GM12801 (cell line): ENCODE measurements at regions not wholly inside any gene's neighbourhood (a gene's known extent, or its start where the extent isn't known, plus 50 kb on each side); places are given as distances from the start of the nearest gene placed in this dataset.

Experiments used
- TF ChIP-seq, protein P1 (sequence below): IDR thresholded peaks from one replicate; pipeline ENCODE4 v1.5.1; 2011; ENCODE audit warnings: control low read depth; ENCODE audit not compliant: insufficient read length; ENCODE audit errors: extremely low read depth

DNA sequence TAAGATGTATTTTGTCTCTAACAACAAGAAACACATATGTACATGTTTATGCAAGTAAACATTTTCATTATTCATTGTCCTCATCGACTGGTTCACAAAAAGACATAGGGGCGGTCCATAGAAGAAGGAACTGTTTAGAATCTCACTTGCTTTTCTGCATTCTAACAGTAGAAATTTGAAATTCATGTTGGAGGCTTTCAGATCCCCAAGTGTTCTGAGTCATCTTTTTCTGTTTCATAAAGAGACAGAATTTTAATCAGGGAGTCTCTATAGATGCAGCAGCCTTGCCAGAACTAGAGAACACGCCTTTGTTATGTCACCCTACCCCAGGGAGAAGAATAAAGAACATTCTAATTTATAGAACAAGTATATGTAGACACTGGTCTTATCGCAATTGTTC lies 324.3 kb downstream of the GABRG2 start:
- TF ChIP-seq, protein P1, sequence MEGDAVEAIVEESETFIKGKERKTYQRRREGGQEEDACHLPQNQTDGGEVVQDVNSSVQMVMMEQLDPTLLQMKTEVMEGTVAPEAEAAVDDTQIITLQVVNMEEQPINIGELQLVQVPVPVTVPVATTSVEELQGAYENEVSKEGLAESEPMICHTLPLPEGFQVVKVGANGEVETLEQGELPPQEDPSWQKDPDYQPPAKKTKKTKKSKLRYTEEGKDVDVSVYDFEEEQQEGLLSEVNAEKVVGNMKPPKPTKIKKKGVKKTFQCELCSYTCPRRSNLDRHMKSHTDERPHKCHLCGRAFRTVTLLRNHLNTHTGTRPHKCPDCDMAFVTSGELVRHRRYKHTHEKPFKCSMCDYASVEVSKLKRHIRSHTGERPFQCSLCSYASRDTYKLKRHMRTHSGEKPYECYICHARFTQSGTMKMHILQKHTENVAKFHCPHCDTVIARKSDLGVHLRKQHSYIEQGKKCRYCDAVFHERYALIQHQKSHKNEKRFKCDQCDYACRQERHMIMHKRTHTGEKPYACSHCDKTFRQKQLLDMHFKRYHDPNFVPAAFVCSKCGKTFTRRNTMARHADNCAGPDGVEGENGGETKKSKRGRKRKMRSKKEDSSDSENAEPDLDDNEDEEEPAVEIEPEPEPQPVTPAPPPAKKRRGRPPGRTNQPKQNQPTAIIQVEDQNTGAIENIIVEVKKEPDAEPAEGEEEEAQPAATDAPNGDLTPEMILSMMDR, result no peak

DNA sequence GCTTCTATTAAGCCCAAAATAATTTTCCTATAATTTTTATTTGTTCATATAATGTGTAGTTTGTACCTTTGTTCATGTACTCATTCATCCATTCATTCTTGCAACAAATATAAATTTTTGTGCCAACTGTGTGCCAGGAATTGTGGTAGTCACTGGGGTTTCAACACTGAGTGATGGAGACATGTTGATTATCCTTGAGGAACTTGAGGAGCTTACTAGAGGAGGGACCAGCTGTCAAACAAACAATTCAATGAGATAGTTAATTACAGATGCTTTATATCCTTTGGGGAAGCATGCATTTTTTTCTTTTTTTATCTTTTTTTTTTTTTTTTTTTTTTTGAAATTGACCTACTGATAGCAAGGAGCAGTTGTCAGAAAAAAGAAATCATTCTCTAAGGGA lies 324.8 kb downstream of the GABRG2 start:
- TF ChIP-seq, protein P1, result no peak

DNA sequence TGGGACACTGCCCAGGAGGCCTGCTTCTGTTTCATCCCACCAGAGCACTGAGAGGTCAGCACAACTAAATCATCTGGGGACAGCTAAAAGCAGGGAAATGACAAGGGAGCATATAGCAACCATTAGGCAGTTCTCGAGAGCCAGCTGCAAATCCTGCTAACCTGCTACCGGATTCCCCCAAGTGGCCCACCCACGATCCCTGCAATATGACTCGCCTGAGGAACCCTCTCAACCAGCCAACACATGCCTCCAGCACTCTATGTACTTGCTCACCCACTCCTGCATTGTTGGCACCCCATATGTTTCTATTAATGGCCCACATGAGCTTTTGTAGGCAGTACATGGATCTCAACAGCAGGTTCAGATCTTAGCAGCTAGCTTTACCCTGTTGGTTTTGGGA lies 326.0 kb downstream of the GABRG2 start:
- TF ChIP-seq, protein P1, result no peak

DNA sequence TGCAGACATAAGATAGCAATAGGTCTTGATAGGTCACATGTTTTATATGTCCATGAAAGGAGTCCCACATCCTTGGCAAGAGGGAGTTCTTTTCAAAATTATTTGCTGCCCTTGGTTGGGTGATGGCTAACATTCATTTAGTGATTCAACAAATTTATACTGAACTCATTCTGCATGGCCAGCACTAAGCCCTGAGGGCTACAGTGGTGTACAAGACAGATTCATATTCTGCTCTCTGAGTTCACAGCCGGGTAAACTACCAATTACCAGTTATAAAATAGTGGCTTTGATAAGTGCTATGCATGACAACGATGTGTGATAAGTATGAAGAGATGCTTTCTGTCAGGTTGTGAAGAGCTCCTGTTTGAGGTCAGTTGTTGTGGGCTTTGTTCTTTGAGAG lies 340.0 kb downstream of the GABRG2 start:
- TF ChIP-seq, protein P1, result no peak

DNA sequence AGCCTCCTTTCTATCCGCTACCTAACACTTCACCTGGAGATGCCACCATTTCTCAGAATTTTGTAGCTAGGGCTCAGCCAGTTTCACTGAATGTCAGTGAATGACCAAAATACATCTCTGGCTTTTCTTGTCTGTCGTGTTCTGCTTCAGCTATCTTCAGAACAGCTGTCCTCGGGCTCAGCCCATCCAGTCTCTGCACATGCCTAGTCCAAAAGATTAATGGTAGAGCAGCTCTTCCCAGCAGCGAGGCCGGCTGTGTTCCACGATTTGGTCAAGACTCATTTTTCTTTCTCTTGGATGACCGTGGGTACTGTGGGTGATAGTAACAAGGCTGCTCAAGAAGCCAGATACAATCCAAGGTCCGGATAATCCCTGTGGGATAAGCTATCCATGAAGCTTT lies 342.8 kb downstream of the GABRG2 start:
- TF ChIP-seq, protein P1, result no peak

DNA sequence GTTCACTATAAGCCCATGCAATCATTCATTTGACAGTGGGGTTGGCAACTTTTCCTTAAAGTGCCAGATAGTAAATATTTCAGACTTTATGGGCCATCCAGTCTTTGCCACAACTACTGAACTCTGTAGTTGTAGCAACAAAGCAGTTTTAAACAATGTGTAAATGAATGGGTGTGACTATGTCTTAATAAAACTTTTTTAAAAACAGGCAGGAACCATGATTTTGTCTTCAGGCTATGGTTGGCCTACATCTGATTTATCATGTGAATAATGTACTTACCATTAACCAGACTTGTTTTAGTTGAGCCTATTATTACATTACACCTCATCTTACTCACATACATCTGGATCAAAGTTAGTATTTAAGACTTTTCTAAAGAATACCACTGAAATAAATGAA lies 361.6 kb downstream of the GABRG2 start:
- TF ChIP-seq, protein P1, result no peak

DNA sequence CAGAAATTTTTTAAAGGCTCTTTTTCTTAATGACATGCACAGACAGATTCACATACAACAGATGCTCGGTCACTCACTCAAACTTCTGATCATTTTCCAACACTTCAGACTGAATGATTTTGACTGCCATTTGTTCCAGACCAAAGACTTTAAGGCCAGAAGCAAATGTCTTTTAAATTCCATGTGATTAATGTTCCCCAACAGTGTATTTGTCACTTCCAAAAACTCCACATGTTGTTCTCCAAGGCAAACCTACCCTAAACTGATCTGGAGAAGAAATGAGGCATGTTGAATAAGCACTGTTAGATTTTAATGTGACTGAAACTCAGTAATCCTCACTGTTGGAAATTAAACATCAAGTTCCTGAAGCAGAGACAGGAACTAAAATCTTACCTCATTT lies 366.7 kb downstream of the GABRG2 start:
- TF ChIP-seq, protein P1, result no peak

DNA sequence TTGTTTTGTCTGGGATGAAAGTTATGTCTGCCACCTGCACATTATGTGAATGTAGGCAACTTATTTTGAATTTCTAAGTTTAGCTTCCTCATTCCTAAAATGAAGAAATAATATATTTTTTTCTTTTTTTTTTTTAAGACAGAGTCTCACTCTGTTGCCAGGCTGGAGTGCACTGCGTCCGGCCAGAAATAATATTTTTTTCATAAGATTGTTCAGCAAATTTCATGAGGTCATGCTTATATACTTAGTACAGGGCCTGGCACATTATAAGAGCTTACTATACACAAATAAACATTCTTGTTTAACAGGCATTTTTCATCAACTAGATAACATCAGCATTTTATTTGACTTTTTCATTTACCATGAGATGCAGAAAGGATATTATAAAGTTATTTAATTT lies 368.5 kb downstream of the GABRG2 start:
- TF ChIP-seq, protein P1, result no peak
